MM.1S (cell line): ENCODE measurements at regions not wholly inside any gene's neighbourhood (a gene's known extent, or its start where the extent isn't known, plus 50 kb on each side); places are given as distances from the start of the nearest gene placed in this dataset.

Source experiments
- EZH2 ChIP-seq: fragments of 300-600 bp; sonication (generic); optimal IDR thresholded peaks from 2 replicates; pipeline ENCODE3; 2017; ENCODE audit warnings: low read depth, mild to moderate bottlenecking, antibody characterized with exemption, low read length, mixed read lengths
- TF ChIP-seq, protein P1 (sequence below): fragments of 300-600 bp; sonication (generic); IDR thresholded peaks from 2 replicates; pipeline ENCODE4 v1.5.1; 2016; ENCODE audit warnings: antibody characterized with exemption, low read length, mixed read lengths

DNA sequence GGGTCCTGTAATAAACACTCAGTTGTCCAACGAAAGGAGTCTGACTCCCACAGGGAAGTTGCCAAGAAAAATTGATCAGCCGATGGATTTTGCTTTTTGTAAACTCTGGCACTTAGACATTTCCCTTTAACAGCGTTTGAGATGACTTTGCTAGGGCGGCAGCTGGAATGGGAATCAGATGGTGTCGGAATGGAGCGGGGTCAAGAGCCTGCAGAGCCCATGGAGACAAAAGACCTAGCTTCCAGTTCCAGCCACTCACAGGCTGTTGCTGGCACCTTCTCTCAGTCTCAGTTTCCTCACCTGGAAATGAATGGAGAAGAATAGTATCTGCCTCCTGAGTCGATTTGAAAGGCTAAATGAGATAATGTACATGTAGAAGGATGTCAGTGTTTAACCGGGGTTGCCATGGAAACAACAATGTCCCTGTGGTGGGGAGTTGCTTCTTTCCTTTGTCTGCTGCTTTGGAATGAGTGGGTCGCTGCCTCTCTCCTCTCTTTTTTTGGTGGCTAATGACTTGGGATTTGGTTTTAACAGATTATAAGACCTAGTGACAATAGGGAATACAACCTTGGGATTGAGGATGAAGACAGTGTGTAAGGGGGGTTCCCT is 137.4 kb downstream of the GAS1 start:
- TF ChIP-seq, protein P1, sequence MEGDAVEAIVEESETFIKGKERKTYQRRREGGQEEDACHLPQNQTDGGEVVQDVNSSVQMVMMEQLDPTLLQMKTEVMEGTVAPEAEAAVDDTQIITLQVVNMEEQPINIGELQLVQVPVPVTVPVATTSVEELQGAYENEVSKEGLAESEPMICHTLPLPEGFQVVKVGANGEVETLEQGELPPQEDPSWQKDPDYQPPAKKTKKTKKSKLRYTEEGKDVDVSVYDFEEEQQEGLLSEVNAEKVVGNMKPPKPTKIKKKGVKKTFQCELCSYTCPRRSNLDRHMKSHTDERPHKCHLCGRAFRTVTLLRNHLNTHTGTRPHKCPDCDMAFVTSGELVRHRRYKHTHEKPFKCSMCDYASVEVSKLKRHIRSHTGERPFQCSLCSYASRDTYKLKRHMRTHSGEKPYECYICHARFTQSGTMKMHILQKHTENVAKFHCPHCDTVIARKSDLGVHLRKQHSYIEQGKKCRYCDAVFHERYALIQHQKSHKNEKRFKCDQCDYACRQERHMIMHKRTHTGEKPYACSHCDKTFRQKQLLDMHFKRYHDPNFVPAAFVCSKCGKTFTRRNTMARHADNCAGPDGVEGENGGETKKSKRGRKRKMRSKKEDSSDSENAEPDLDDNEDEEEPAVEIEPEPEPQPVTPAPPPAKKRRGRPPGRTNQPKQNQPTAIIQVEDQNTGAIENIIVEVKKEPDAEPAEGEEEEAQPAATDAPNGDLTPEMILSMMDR, result no peak
- no peak for TF ChIP-seq EZH2
